GM19351 (cell line): ENCODE measurements at regions not wholly inside any gene's neighbourhood (a gene's known extent, or its start where the extent isn't known, plus 50 kb on each side); places are given as distances from the start of the nearest gene placed in this dataset.

Experiments used
- ATAC-seq: cut with Tn5 transposase; IDR thresholded peaks from one replicate; pipeline ENCODE4 v1.9.1; 2021; ENCODE audit warnings: mild to moderate bottlenecking, moderate library complexity; ENCODE audit not compliant: unreplicated experiment

DNA sequence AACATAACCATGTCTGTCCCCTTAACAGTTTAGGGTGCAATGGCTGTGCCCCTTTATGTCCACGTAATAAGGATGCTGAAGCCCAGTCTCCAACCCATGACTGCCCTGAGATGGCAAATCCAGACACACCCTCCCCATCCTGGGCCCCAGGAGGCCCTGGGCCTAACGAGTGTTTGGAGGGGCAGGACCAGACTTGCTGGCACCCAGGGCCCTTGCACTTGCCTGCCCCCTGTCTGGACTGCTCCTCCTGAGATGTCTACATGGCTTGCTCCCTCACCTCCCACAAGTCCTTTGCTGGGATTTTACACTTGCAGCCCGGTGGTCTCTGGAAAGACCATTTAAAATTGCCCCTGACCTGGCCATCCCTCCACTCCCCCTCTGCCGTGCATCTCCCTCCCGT lies 132.2 kb upstream of the NECTIN1 start:
- ATAC-seq, result no peak

DNA sequence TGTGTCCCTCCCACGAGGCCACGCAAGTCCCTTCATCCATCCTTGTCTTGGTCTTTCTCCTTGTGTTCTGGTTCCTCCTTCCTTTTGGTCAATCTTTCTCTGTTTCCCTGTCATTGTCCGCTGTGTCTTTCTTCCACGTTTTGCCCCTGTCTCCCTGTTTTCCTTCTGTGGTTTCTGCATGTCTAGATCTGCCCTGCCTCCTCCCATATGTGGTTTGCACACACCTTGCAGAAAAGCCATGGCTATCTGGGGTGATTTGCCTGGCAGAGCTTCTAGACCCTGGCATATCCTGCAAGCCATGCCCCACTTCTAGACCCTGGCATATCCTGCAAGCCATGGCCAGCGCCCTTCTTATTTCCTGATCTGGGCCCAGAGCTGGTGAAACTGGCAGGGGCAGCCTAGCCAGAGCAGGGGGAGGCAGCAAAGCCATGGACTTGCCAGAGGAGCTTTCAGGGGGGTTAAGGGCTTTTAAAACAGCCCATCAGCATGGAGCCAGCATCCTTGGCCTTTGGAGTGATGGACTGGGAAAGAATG lies 131.6 kb upstream of the NECTIN1 start:
- ATAC-seq, result no peak

DNA sequence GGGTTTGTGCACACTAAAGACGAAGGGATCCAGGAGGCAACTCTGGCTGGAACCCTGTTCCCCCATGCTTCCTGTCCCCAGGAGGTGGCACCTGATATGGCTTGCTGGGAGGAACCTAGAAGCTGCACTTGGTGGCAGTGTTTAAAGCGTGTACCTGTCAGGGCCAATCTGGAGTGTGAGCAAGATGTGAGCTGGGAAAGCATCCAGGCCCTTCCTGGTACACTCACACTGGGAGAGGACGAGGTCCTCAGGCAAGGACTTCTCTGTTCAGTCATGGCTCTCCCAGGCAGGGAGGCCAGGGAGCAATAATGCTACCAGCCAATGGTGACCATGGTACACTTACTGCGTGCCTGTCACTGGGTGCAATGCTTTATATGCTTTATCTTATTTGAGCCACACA lies 130.7 kb upstream of the NECTIN1 start:
- ATAC-seq, result no peak

DNA sequence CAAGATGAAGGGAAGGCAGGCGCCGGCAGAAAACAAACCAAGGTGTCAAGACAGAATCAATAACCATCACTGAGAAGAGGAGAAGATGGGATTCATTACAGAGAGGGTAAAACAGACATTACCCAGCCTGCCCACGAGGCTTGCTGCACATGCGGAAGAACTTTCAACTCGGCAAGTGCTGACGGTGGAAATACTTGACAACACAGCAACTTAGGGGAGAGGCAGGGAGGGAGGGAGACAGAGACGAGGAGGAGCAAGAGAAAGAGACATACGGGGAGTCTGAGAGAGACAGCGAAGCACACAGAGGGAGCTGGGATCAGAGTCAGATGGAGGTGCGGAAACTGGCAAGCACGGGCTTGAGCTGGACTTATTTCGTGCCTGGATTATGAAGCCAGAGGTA lies 129.3 kb upstream of the NECTIN1 start:
- no peak for ATAC-seq

GRCh38 chr11:119856681-119857485 lies 127.9 kb upstream of the NECTIN1 start:
- ATAC-seq, result no peak

- ATAC-seq, result no peak
Observed at GRCh38 chr11:119855066-119855465, 126.1 kb upstream of the NECTIN1 start.

DNA sequence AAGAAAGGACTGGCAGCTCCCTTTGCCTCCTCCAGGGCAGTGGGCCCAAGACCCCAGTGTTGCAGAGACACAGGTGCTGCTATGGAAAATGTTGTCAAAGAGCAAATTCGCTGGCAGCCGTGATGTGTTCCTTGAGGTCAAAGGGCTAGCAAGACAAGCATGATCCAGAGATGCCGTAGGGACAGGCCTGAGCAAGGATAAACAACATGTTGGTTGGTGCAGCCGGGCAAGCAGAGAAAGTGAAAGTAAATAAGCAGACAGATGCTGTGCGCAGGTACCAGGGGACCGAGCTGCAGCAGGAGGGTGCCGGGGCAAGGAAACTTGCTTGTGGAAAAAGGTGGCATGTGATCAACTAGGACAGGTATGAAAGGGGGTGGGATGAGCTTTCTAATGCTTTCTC lies 125.5 kb upstream of the NECTIN1 start:
- no peak for ATAC-seq

DNA sequence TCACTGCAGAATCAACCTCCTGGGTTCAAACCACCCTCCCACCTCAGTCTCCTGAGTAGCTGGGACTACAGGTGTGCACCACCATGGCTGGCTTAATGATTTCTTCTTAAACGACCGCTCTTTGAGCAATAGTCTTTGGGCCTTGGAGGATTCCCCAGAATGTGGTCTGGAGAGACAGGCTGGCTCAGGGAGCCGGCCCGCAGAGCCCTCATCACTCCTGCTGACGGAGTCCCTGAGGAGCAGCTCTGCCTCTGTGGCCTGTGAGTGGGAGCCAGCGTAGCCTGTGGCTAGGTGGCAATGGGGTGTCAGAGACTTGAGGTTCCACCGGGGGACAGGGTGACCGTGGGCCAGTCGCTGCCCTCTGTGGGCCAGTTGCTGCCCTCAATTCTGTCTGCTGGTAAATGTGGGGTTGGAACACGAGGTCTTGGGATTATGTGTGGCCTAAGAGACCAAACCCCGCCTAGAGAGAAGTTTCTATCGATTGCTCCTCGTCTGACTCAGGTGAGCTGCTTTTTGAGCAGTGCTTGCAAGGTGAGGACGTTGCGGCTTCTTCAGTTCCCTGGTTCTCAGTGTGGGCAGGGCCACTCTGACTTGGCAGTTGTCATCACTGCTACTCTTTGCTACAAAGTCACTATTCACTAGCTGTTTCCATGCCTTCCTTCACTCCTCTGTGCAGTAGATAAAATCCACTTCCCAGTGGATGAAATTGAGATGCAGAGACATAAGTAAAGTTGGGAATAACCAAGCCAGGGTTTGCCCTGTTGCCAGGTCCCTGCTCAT lies 124.8 kb upstream of the NECTIN1 start:
- ATAC-seq, result no peak

- no peak for ATAC-seq
Observed at GRCh38 chr11:119852741-119853140, 123.7 kb upstream of the NECTIN1 start.

- ATAC-seq, result no peak
Observed at GRCh38 chr11:119850822-119851409, 121.9 kb upstream of the NECTIN1 start.

GRCh38 chr11:119849872-119850271 lies 120.9 kb upstream of the NECTIN1 start:
- ATAC-seq, result no peak

DNA sequence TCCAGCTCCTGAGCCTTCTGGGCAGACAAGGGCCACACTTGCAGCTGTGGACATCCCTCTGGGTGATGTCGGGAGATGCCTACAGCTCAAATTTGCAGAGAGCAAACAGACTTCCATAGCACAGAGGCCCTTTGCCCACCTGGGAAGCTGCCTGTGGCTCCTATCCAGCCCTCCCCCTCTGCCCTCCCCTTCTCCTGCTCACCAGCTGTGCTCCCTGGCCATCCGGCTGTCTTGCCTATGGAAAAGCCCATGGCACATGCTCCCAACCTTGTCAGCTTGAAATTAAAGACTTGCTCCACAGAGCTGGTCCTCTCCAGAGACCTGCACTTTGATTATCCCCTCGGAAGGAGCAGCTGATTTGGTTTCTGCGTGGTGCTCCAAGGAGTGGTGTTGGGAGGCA lies 118.9 kb upstream of the NECTIN1 start:
- ATAC-seq, result no peak

GRCh38 chr11:119846374-119846773 lies 117.4 kb upstream of the NECTIN1 start:
- ATAC-seq, result no peak

DNA sequence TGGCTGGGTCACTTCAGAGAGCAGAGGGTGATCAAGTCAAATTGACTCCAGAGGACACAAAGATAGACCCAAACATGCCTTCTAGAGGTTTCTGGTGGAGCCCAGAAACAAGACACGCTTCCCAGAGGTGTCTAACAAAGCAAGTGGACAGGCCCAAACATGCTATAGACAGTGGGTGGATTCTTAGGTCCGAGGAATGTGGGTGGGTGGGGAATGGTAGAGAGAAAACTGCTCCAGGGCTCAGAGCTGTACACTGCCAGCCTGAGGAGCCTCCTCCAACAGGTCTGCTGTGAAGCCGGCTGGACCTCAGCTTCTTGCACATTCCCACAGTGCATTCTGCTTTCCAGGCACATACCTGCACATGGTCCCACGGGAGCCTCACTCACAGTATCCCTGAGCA lies 116.8 kb upstream of the NECTIN1 start:
- ATAC-seq, result no peak

DNA sequence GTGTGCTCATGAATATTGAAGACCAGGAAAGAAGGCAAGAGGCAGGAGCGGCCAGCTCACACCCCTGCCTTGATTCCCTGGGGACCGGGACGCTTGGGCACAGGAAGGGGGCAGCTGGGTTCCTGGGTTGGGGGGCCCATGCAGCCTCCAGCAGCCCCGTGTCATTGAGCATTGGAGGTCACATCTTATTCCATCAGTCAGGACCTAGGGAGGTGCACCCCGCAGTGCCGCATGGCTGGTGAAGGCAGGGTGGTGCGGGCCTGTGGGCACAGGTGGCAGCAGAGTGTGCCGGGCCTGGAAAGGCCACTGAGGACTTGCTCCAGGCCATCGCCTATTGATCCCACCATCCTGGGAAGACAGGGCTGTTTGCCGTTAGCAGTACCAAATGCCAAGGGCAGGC lies 116.3 kb upstream of the NECTIN1 start:
- no peak for ATAC-seq

GRCh38 chr11:119844808-119845207 lies 115.8 kb upstream of the NECTIN1 start:
- ATAC-seq, result no peak

- no peak for ATAC-seq
Observed at GRCh38 chr11:119843877-119844276, 114.9 kb upstream of the NECTIN1 start.

GRCh38 chr11:119842731-119843130 lies 113.7 kb upstream of the NECTIN1 start:
- no peak for ATAC-seq

DNA sequence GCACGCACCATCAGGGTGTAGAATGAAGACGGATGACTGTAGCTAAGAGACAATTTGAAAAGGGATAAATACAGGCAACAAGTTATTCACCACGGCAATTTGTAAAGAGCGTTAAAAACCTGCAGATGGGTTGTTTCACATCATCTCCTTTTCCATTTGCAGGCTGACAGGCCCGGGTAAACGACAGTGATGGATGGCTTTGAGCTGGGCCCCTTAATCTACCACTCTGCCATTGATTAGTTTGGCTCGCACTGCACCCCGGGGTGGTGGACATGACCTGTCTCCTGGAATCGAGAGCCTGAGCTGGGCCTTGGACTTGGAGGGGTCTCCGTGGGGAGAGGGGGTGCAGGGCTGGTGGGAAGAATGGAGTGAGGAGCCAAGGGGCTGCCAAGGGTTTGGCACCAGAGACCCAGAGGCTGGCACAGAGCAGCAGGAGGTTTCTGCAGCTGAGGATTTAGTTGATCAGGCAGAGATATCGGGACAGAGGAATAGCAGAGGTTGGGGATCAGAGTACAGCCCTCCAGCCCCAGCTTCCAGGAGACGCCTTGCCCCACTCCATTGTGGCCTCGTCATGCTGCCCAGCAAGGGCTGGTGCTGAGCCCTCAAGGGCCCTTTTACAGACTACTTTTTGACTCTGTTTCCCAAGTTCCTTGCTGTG lies 110.6 kb upstream of the NECTIN1 start:
- no peak for ATAC-seq

GRCh38 chr11:119835753-119836152 lies 106.8 kb upstream of the NECTIN1 start:
- no peak for ATAC-seq
